HL-60 (cell line): ENCODE measurements at regions not wholly inside any gene's neighbourhood (a gene's known extent, or its start where the extent isn't known, plus 50 kb on each side); places are given as distances from the start of the nearest gene placed in this dataset.
"Not testable (repeated sequence)": the region's sequence is repeated elsewhere in the genome, so short reads cannot be mapped to it uniquely, and the experiment has no call there.

ENCODE experiments used
- DNase-seq, 2 experiments: peaks; one replicate each; pipeline ENCODE4 v3.0.0-alpha.2; 2010 to 2020; ENCODE audit warnings: low read depth in 1 of 2, low spot score in 1 of 2
- H3K27ac ChIP-seq: fragments of 250-450 bp; sonication (Bioruptor Pico); replicated peaks from 2 replicates; pipeline ENCODE4 v1.5.1; 2020; ENCODE audit warnings: mild to moderate bottlenecking, moderate library complexity
- H3K27me3 ChIP-seq: fragments of 250-450 bp; sonication (Bioruptor Pico); 2 replicates; pipeline ENCODE4 v1.5.1; 2021; ENCODE audit warnings: mild to moderate bottlenecking, moderate library complexity; ENCODE audit not compliant: insufficient read depth, poor library complexity, severe bottlenecking
- H3K4me3 ChIP-seq: replicated peaks from 2 replicates; pipeline ENCODE4 v1.5.1; 2011; ENCODE audit warnings: mild to moderate bottlenecking, control low read depth, low read length; ENCODE audit not compliant: insufficient read depth
- GABPA ChIP-seq: IDR thresholded peaks from 2 replicates; pipeline ENCODE4 v1.6.1; 2012; ENCODE audit warnings: low read depth
- POLR2AphosphoS5 ChIP-seq: IDR thresholded peaks from 2 replicates; pipeline ENCODE4 v1.6.1; 2012; ENCODE audit warnings: low read depth
- REST ChIP-seq: IDR thresholded peaks from 2 replicates; pipeline ENCODE4 v1.6.1; 2012; ENCODE audit warnings: low read depth; ENCODE audit not compliant: insufficient replicate concordance
- SPI1 ChIP-seq: IDR thresholded peaks from 2 replicates; pipeline ENCODE4 v1.6.1; 2012; ENCODE audit warnings: low read depth, mild to moderate bottlenecking, borderline replicate concordance
- TF ChIP-seq, protein P1 (sequence below): IDR thresholded peaks from one replicate; pipeline ENCODE4 v1.5.1; 2011; ENCODE audit warnings: low read length, control low read depth, inconsistent platforms; ENCODE audit not compliant: insufficient read depth

DNA sequence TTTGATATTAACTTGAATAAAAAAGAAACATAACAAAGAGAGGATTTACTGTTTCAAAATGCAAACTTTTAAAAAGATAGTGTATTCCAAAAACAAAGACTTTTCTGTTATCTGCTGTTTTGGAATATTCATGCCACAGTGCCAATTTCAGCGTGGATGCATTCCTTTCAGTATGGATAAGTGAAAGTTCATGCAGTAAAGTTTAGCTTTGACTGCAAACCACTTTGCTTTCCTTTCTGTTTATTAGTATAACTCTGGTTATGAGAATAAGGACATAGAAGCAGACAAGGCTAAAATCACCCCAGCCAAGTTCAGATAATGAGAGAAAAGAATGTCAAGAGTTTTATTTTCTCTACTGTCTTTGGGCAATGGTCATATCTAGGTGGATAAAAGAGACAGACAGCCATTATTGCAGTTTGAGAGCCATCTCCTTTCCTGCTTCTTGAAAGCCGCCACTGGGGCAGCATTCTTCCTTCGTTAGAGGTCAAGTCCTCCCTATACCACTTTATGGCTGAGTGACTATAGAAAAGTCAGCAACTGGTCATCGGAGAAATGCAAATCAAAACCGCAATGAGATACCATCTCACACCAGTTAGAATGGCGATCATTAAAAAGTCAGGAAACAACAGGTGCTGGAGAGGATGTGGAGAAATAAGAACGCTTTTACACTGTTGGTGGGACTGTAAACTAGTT, 82.4 kb upstream of the BLID start:
- Histone ChIP-seq H3K4me3 (no peak overlapping the region), H3K27ac (no peak overlapping the region), H3K27me3 (no peaks in the 10 kb centered on the region)
- TF ChIP-seq POLR2AphosphoS5, result no peak
- TF ChIP-seq, protein P1, sequence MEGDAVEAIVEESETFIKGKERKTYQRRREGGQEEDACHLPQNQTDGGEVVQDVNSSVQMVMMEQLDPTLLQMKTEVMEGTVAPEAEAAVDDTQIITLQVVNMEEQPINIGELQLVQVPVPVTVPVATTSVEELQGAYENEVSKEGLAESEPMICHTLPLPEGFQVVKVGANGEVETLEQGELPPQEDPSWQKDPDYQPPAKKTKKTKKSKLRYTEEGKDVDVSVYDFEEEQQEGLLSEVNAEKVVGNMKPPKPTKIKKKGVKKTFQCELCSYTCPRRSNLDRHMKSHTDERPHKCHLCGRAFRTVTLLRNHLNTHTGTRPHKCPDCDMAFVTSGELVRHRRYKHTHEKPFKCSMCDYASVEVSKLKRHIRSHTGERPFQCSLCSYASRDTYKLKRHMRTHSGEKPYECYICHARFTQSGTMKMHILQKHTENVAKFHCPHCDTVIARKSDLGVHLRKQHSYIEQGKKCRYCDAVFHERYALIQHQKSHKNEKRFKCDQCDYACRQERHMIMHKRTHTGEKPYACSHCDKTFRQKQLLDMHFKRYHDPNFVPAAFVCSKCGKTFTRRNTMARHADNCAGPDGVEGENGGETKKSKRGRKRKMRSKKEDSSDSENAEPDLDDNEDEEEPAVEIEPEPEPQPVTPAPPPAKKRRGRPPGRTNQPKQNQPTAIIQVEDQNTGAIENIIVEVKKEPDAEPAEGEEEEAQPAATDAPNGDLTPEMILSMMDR, result no peak
- no peak for TF ChIP-seq SPI1
- TF ChIP-seq REST, result no peak
- no peak for TF ChIP-seq GABPA
- no peak for DNase-seq

DNA sequence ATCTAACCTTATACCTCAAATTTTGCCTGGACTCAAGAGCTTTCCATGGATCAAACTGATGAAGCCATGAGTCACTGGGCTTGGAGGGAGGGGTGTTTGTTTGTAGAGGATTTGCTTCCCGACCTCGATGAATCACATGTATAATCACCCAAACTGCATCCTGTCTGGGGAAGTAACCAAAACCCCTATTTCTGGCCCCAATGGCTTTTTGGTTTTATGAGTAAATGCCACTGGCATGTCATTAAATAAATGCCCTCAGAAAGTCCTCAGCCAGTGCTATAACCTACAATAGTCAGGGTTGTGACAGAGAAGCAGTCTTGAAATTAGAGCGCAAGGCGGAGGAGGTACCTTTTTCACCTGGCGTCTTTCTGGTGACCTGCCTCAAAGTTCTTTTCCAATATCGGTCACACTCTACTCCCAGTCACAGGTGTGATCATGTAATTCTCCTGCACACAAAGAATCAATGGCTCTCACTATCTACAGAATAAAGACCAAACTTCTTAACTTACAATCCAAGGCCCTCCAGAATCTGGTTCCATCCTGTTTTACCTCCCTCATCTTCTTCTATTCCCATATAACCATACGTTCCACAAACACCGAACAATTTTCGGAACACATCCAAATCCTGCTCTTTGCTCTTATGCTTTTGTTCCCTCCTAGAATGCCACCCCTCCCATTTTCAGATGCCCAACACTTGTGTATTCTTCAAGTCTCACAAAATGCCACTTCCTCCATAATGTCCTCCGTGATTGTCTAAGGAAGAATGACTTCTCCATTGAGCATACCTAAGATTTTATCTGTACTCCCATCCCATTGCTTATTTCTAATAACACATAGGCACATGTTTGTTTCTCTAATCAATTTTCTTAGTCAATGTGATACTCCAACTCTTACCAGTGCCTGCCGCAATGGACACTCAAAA, 81.3 kb upstream of the BLID start:
- DNase-seq, result no peak
- TF ChIP-seq SPI1, result no peak
- TF ChIP-seq, protein P1, result no peak
- H3K27ac ChIP-seq, result no peak overlapping the region
- H3K4me3 ChIP-seq, result no peak overlapping the region
- no peaks in the 10 kb centered on the region for H3K27me3 ChIP-seq

- TF ChIP-seq REST (no peak), POLR2AphosphoS5 (no peak), SPI1 (no peak), GABPA (no peak)
- TF ChIP-seq, protein P1, result no peak
- Histone ChIP-seq H3K27ac (no peak overlapping the region), H3K27me3 (no peaks in the 10 kb centered on the region), H3K4me3 (no peak overlapping the region)
- no peak for DNase-seq
Measured at GRCh38 chr11:122195790-122196189, 79.8 kb upstream of the BLID start.

- not testable (repeated sequence) for H3K4me3 ChIP-seq, H3K27me3 ChIP-seq, H3K27ac ChIP-seq, DNase-seq
Measured at GRCh38 chr11:122193881-122194480, 78.0 kb upstream of the BLID start.
